ENCODE measurements at regions not wholly inside any gene's neighbourhood (a gene's known extent, or its start where the extent isn't known, plus 50 kb on each side); places are given as distances from the start of the nearest gene placed in this dataset.

GRCh38 chr4:41399231-41399630, 138.7 kb upstream of the LIMCH1 start:
- intact Hi-C loops (cut with DNase I): no loop called here
- DNase-seq: no peak
- no peak for FAIRE-seq
- Histone ChIP-seq H3K9me3 (ENCODE audit: control insufficient read depth in 2 of 3, insufficient read depth in 1 of 3, low read length in 3 of 3) (no peaks in the 10 kb centered on the region), H3K4me3 (ENCODE audit: low read length in 3 of 3) (no peak overlapping the region), H3K27ac (ENCODE audit: low read depth in 2 of 2, low read length in 2 of 2) (no peak overlapping the region), H3K27me3 (ENCODE audit: control insufficient read depth, insufficient read depth, low read length) (no peaks in the 10 kb centered on the region), H3K4me1 (ENCODE audit: control insufficient read depth in 2 of 3, insufficient read depth in 2 of 3, low read depth in 1 of 3, low read length in 3 of 3) (peaks cover 0 to 5% (median 4%) of the 10 kb centered on the region in 3 donors), H3K9ac (ENCODE audit: low read length in 3 of 3) (no peak overlapping the region), H3K36me3 (ENCODE audit: control insufficient read depth in 2 of 3, insufficient read depth in 3 of 3, low read length in 3 of 3) (no peaks in the 10 kb centered on the region)
- TF ChIP-seq, protein P1, sequence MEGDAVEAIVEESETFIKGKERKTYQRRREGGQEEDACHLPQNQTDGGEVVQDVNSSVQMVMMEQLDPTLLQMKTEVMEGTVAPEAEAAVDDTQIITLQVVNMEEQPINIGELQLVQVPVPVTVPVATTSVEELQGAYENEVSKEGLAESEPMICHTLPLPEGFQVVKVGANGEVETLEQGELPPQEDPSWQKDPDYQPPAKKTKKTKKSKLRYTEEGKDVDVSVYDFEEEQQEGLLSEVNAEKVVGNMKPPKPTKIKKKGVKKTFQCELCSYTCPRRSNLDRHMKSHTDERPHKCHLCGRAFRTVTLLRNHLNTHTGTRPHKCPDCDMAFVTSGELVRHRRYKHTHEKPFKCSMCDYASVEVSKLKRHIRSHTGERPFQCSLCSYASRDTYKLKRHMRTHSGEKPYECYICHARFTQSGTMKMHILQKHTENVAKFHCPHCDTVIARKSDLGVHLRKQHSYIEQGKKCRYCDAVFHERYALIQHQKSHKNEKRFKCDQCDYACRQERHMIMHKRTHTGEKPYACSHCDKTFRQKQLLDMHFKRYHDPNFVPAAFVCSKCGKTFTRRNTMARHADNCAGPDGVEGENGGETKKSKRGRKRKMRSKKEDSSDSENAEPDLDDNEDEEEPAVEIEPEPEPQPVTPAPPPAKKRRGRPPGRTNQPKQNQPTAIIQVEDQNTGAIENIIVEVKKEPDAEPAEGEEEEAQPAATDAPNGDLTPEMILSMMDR (IDR thresholded peaks at IDR 0.05; ENCODE audit: borderline replicate concordance, extremely low read depth, insufficient read depth): no peak

- Histone ChIP-seq H3K4me1 (ENCODE audit: control insufficient read depth in 2 of 3, insufficient read depth in 2 of 3, low read depth in 1 of 3, low read length in 3 of 3) (peaks cover 0 to 5% (median 4%) of the 10 kb centered on the region in 3 donors), H3K9ac (ENCODE audit: low read length in 3 of 3) (no peak overlapping the region), H3K27ac (ENCODE audit: low read depth in 2 of 2, low read length in 2 of 2) (no peak overlapping the region), H3K4me3 (ENCODE audit: low read length in 3 of 3) (no peak overlapping the region), H3K27me3 (ENCODE audit: control insufficient read depth, insufficient read depth, low read length) (no peaks in the 10 kb centered on the region), H3K9me3 (ENCODE audit: control insufficient read depth in 2 of 3, insufficient read depth in 1 of 3, low read length in 3 of 3) (no peaks in the 10 kb centered on the region), H3K36me3 (ENCODE audit: control insufficient read depth in 2 of 3, insufficient read depth in 3 of 3, low read length in 3 of 3) (no peaks in the 10 kb centered on the region)
- TF ChIP-seq, protein P1 (IDR thresholded peaks at IDR 0.05; ENCODE audit: borderline replicate concordance, extremely low read depth, insufficient read depth): no peak
- no peak for FAIRE-seq
- intact Hi-C loops (cut with DNase I): no loop called here
- no peak for DNase-seq
Measured at GRCh38 chr4:41400296-41400695, 137.7 kb upstream of the LIMCH1 start.

DNA sequence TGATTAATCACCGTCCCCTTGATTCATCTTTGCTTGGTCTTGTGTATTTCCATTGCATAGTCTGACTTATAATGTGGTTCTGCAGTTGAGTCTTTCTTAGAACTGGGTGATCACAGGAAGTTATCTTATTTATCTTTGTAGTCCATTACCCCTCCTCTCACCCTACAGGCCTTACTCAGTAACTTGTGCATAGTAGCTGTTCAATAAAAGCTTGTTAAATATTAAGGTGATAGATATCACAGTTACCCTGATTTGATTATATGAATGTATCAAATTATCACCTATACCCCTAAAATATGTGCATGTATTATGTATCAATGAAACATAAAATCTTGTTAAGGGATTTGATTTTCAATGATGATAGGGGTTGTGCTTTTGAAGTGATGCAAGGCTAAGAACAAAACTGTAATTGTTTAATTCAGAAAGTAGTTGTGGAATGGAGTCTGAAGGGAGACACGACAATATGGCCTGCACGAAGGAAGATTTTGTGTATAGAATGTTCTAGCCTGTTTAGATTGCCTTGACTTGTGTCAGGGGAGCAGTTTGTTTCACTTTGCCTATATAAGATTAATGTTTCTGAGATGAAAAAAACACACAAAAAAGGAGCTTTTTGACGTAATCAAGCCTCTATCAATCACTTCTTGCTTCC, 132.4 kb upstream of the LIMCH1 start:
- Histone ChIP-seq H3K27ac (ENCODE audit: low read depth in 2 of 2, low read length in 2 of 2) (no peak overlapping the region), H3K36me3 (ENCODE audit: control insufficient read depth in 2 of 3, insufficient read depth in 3 of 3, low read length in 3 of 3) (no peaks in the 10 kb centered on the region), H3K27me3 (ENCODE audit: control insufficient read depth, insufficient read depth, low read length) (no peaks in the 10 kb centered on the region), H3K4me1 (ENCODE audit: control insufficient read depth in 2 of 3, insufficient read depth in 2 of 3, low read depth in 1 of 3, low read length in 3 of 3) (peaks cover 0 to 9% (median 0%) of the 10 kb centered on the region in 3 donors), H3K9me3 (ENCODE audit: control insufficient read depth in 2 of 3, insufficient read depth in 1 of 3, low read length in 3 of 3) (no peaks in the 10 kb centered on the region), H3K9ac (ENCODE audit: low read length in 3 of 3) (no peak overlapping the region), H3K4me3 (ENCODE audit: low read length in 3 of 3) (no peak overlapping the region)
- DNase-seq: no peak
- intact Hi-C loops (cut with DNase I): no loop called here
- TF ChIP-seq, protein P1 (IDR thresholded peaks at IDR 0.05; ENCODE audit: borderline replicate concordance, extremely low read depth, insufficient read depth): no peak
- peak; percentile 30 for FAIRE-seq

GRCh38 chr4:41406113-41406516, 131.8 kb upstream of the LIMCH1 start:
- H3K9me3 ChIP-seq (ENCODE audit: control insufficient read depth in 2 of 3, insufficient read depth in 1 of 3, low read length in 3 of 3): no peaks in the 10 kb centered on the region
- peaks cover 0 to 9% (median 0%) of the 10 kb centered on the region in 3 donors for H3K4me1 ChIP-seq (ENCODE audit: control insufficient read depth in 2 of 3, insufficient read depth in 2 of 3, low read depth in 1 of 3, low read length in 3 of 3)
- H3K27ac ChIP-seq (ENCODE audit: low read depth in 2 of 2, low read length in 2 of 2): no peak overlapping the region
- DNase-seq (peak in 1 of 5 donors; percentile 17), FAIRE-seq (no peak)
- H3K9ac ChIP-seq (ENCODE audit: low read length in 3 of 3): no peak overlapping the region
- no peak overlapping the region for H3K4me3 ChIP-seq (ENCODE audit: low read length in 3 of 3)
- TF ChIP-seq, protein P1 (IDR thresholded peaks at IDR 0.05; ENCODE audit: borderline replicate concordance, extremely low read depth, insufficient read depth): no peak
- H3K27me3 ChIP-seq (ENCODE audit: control insufficient read depth, insufficient read depth, low read length): no peaks in the 10 kb centered on the region
- H3K36me3 ChIP-seq (ENCODE audit: control insufficient read depth in 2 of 3, insufficient read depth in 3 of 3, low read length in 3 of 3): no peaks in the 10 kb centered on the region
- intact Hi-C loops (cut with DNase I): no loop called here

All from kidney (tissue), 13 donors.